GM23248 (cell line): ENCODE measurements at regions not wholly inside any gene's neighbourhood (a gene's known extent, or its start where the extent isn't known, plus 50 kb on each side); places are given as distances from the start of the nearest gene placed in this dataset.

Experiments
- DNase-seq: peaks from one replicate; pipeline ENCODE4 v3.0.0-alpha.2; 2015
- H2AFZ ChIP-seq: fragments of 200-600 bp; sonication (generic); 2 replicates; pipeline ENCODE4 v1.6.1; 2016; ENCODE audit warnings: antibody characterized with exemption
- H3F3A ChIP-seq: fragments of 200-600 bp; sonication (generic); 2 replicates; pipeline ENCODE4 v1.6.1; 2016; ENCODE audit warnings: mild to moderate bottlenecking, antibody characterized with exemption, mixed run types; ENCODE audit not compliant: insufficient read depth
- H3K27ac ChIP-seq: fragments of 200-600 bp; sonication (generic); 2 replicates; pipeline ENCODE4 v1.5.1; 2016; ENCODE audit warnings: mild to moderate bottlenecking
- H3K27me3 ChIP-seq: fragments of 200-600 bp; sonication (generic); replicated peaks from 2 replicates; pipeline ENCODE4 v1.6.1; 2016; ENCODE audit warnings: mild to moderate bottlenecking; ENCODE audit not compliant: insufficient read depth
- H3K36me3 ChIP-seq: fragments of 200-600 bp; sonication (generic); 2 replicates; pipeline ENCODE4 v1.6.1; 2016; ENCODE audit warnings: low read depth, mild to moderate bottlenecking
- H3K4me1 ChIP-seq: fragments of 200-600 bp; sonication (generic); 2 replicates; pipeline ENCODE4 v1.6.1; 2016; ENCODE audit warnings: mild to moderate bottlenecking; ENCODE audit not compliant: insufficient read depth
- H3K4me2 ChIP-seq: fragments of 200-600 bp; sonication (generic); one replicate; pipeline ENCODE4 v1.6.1; 2016; ENCODE audit warnings: mild to moderate bottlenecking; ENCODE audit not compliant: unreplicated experiment
- H3K4me3 ChIP-seq: fragments of 200-600 bp; sonication (generic); 2 replicates; pipeline ENCODE4 v1.5.1; 2016; ENCODE audit warnings: mild to moderate bottlenecking
- H3K79me2 ChIP-seq: fragments of 200-600 bp; sonication (generic); 2 replicates; pipeline ENCODE4 v1.6.1; 2016; ENCODE audit warnings: mild to moderate bottlenecking; ENCODE audit not compliant: insufficient read depth
- H3K9ac ChIP-seq: fragments of 200-600 bp; sonication (generic); 2 replicates; pipeline ENCODE4 v1.6.1; 2016; ENCODE audit warnings: mild to moderate bottlenecking
- H3K9me2 ChIP-seq: fragments of 200-600 bp; sonication (generic); 2 replicates; pipeline ENCODE4 v1.6.1; 2016; ENCODE audit warnings: mixed run types, mild to moderate bottlenecking, moderate library complexity; ENCODE audit not compliant: insufficient read depth
- H3K9me3 ChIP-seq: fragments of 200-600 bp; sonication (generic); one replicate; pipeline ENCODE4 v1.6.1; 2017; ENCODE audit warnings: low read depth
- H4K20me1 ChIP-seq: fragments of 200-600 bp; sonication (generic); 2 replicates; pipeline ENCODE4 v1.6.0; 2016; ENCODE audit not compliant: insufficient read depth
- EZH2 ChIP-seq: fragments of 200-600 bp; sonication (generic); IDR thresholded peaks from 2 replicates; pipeline ENCODE4 v1.6.1; 2018; ENCODE audit warnings: antibody characterized with exemption, mild to moderate bottlenecking; ENCODE audit not compliant: insufficient read depth, poor library complexity, severe bottlenecking
- EZH2phosphoT487 ChIP-seq: fragments of 200-600 bp; sonication (generic); IDR thresholded peaks from 2 replicates; pipeline ENCODE4 v1.6.1; 2018; ENCODE audit warnings: antibody characterized with exemption, moderate library complexity, mild to moderate bottlenecking, low read depth; ENCODE audit not compliant: insufficient read depth
- WGBS, 2 experiments: methylation state at CpG; one replicate each; pipeline ENCODE4 v1.1.6; 2015 to 2017; ENCODE audit warnings: low lambda C conversion rate in 2 of 2, low coverage in 1 of 2; ENCODE audit errors: missing lambda C conversion rate in 2 of 2; 5-methylcytosine and 5-hydroxymethylcytosine counted together
- in situ Hi-C: fragments of 300-500 bp; cut with MboI; formaldehyde crosslinking; loops from 2 replicates; pipeline ENCODE4 v1.15.0; 2020

DNA sequence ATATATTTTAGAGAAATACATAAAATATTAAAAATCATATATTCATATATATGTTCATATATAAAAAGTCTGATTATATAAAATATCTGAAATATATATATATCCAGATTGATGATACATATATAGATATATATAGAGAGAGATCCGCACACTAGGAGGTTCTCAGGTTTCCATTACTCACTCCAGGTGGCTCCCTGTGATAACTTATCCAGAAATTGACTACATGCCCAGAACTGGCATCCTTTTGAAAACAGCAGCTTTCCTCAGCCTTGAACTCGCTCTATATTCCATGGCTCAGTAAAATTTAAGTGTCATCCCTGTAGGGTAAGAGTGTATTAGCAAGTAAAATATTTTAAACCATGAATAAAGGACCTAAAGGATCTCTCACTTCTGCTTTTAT is 206.8 kb downstream of the TINAG start:
- Histone ChIP-seq H3K4me3 (no peak overlapping the region), H3K9ac (no peak overlapping the region), H3F3A (no peaks in the 10 kb centered on the region), H2AFZ (no peak overlapping the region), H4K20me1 (no peaks in the 10 kb centered on the region), H3K4me1 (no peaks in the 10 kb centered on the region), H3K9me2 (no peaks in the 10 kb centered on the region), H3K9me3 (no peaks in the 10 kb centered on the region), H3K27ac (no peak overlapping the region), H3K36me3 (no peaks in the 10 kb centered on the region), H3K4me2 (no peak overlapping the region), H3K27me3 (no peaks in the 10 kb centered on the region), H3K79me2 (no peaks in the 10 kb centered on the region)
- TF ChIP-seq EZH2phosphoT487 (no peak), EZH2 (no peak)
- WGBS, 2 experiments = 54 to 56% methylated on average over 2 of the region's 2 CpGs
- no peak for DNase-seq
- in situ Hi-C loops = no loop called here

GRCh38 chr6:54515713-54516112 is 207.5 kb downstream of the TINAG start:
- in situ Hi-C loops = no loop called here
- WGBS, 2 experiments = 44 to 74% methylated on average over 1 of the region's 1 CpG

GRCh38 chr6:54516321-54516720 is 208.1 kb downstream of the TINAG start:
- WGBS, 2 experiments = 0 to 27% methylated on average over 1 of the region's 1 CpG
- Histone ChIP-seq H4K20me1 (no peaks in the 10 kb centered on the region), H3F3A (no peaks in the 10 kb centered on the region), H2AFZ (no peak overlapping the region), H3K27me3 (no peaks in the 10 kb centered on the region), H3K9ac (no peak overlapping the region), H3K4me3 (no peak overlapping the region), H3K4me2 (no peak overlapping the region), H3K9me3 (no peaks in the 10 kb centered on the region), H3K27ac (no peak overlapping the region), H3K4me1 (no peaks in the 10 kb centered on the region), H3K79me2 (no peaks in the 10 kb centered on the region), H3K9me2 (no peaks in the 10 kb centered on the region), H3K36me3 (no peaks in the 10 kb centered on the region)
- in situ Hi-C loops = no loop called here
- no peak for DNase-seq
- TF ChIP-seq EZH2phosphoT487 = no peak
- no peak for TF ChIP-seq EZH2

More at GRCh38 chr6:54515713-54516112, 207.5 kb downstream of the TINAG start:
- no peaks in the 10 kb centered on the region for H3K9me2 ChIP-seq
- H3K27me3 ChIP-seq = no peaks in the 10 kb centered on the region
- H3K4me3 ChIP-seq = no peak overlapping the region
- no peak for DNase-seq
- no peaks in the 10 kb centered on the region for H3K4me1 ChIP-seq
- H3K4me2 ChIP-seq = no peak overlapping the region
- no peaks in the 10 kb centered on the region for H3K36me3 ChIP-seq
- no peak overlapping the region for H2AFZ ChIP-seq
- H3K9ac ChIP-seq = no peak overlapping the region
- no peaks in the 10 kb centered on the region for H3K9me3 ChIP-seq
- no peaks in the 10 kb centered on the region for H3F3A ChIP-seq
- no peak overlapping the region for H3K27ac ChIP-seq
- no peaks in the 10 kb centered on the region for H3K79me2 ChIP-seq
- no peaks in the 10 kb centered on the region for H4K20me1 ChIP-seq
- TF ChIP-seq EZH2phosphoT487 = no peak

DNA sequence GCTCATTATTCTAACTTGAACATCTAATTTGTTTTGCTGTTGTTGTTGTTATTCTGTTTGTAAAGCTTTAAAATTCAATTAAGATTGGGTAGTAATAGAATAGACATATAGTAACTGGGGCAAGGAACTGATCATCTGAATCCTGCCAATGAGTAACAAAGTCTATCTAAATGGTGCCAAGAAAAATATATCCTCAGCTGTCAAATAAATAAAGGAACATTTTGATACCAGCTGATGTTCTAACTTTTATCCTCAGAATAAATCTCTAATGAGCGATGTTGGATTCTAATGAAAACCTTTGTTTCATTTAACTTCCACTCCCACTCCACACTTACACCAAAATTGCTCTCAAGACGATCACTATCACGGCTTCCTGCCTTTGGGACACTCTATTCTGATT is 210.9 kb downstream of the TINAG start:
- H3K27ac ChIP-seq = no peak overlapping the region
- H3K27me3 ChIP-seq = no peaks in the 10 kb centered on the region
- H3K4me3 ChIP-seq = no peak overlapping the region
- no peak overlapping the region for H3K9ac ChIP-seq
- TF ChIP-seq EZH2 (no peak), EZH2phosphoT487 (no peak)
- H3K4me2 ChIP-seq = no peak overlapping the region
- no peak for DNase-seq
- H3F3A ChIP-seq = no peaks in the 10 kb centered on the region
- H3K79me2 ChIP-seq = no peaks in the 10 kb centered on the region
- H3K9me2 ChIP-seq = no peaks in the 10 kb centered on the region
- H2AFZ ChIP-seq = no peak overlapping the region
- no peaks in the 10 kb centered on the region for H4K20me1 ChIP-seq
- H3K36me3 ChIP-seq = no peaks in the 10 kb centered on the region
- H3K4me1 ChIP-seq = no peaks in the 10 kb centered on the region
- 45 to 50% methylated on average over 3 of the region's 3 CpGs for WGBS, 2 experiments
- in situ Hi-C loops = no loop called here
- H3K9me3 ChIP-seq = no peaks in the 10 kb centered on the region

- H3K36me3 ChIP-seq = no peaks in the 10 kb centered on the region
- no peaks in the 10 kb centered on the region for H4K20me1 ChIP-seq
- H3F3A ChIP-seq = no peaks in the 10 kb centered on the region
- H3K9ac ChIP-seq = no peak overlapping the region
- no peak for TF ChIP-seq EZH2
- no peak for TF ChIP-seq EZH2phosphoT487
- DNase-seq = peak; percentile 3
- H3K79me2 ChIP-seq = no peaks in the 10 kb centered on the region
- no peak overlapping the region for H3K4me2 ChIP-seq
- no peak overlapping the region for H3K4me3 ChIP-seq
- H3K9me2 ChIP-seq = no peaks in the 10 kb centered on the region; the same call in 1 of the 2 replicates
- H3K4me1 ChIP-seq = no peaks in the 10 kb centered on the region
- no peak overlapping the region for H3K27ac ChIP-seq
- 17 to 22% methylated on average over 2 of the region's 2 CpGs for WGBS, 2 experiments
- in situ Hi-C loops = no loop called here
- H3K9me3 ChIP-seq = no peaks in the 10 kb centered on the region
- H3K27me3 ChIP-seq = no peaks in the 10 kb centered on the region
- H2AFZ ChIP-seq = no peak overlapping the region
Observed at GRCh38 chr6:54525731-54526130, 217.5 kb downstream of the TINAG start.
